NCI-H2171 treated with DMSO at 0.1 percent for 48 hours (cell line): ENCODE measurements at regions not wholly inside any gene's neighbourhood (a gene's known extent, or its start where the extent isn't known, plus 50 kb on each side); places are given as distances from the start of the nearest gene placed in this dataset.

ENCODE experiments used
- DNase-seq: peaks from one replicate; lab custom pipeline; 2025; lab: John Stamatoyannopoulos, UW

DNA sequence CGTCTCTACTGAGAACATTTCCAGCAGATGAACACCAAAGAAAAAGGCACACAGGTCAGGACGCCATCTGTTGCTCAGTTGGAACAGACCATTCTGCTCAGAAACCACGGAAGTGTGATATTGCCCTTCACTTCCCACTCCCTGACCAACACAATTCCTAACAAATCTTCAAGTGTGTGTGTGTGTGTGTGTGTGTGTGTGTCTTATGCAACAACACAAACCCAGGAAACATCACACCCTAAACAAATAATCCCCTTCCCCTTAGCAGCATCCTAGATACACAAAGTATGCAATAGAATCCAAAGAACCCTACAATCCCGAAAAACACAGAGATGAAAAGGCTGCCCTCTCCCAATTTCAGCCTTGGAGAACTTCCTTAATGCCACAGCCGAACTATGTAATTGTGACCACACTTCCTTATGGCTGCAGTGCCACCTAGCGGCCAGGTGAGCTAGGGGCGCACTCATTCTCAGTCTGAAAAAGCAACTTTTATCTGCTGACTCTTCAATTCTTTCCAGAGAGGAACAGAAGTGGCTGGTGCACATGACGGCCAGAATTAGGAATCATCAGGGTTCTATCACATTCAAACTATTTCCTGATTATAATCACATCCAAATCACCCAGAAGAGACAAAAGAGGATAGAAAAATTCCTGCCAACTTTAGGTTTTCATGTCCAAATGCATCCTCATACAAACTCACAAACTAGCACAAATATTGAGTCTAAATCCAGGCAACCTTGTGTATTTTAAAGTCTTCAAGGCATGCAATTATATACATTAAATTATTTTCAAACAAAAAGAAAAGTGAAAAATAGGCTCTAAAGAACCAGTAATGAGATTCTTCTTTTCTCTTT, 164.9 kb downstream of the DHX15 start:
- DNase-seq = peak; percentile 28

DNA sequence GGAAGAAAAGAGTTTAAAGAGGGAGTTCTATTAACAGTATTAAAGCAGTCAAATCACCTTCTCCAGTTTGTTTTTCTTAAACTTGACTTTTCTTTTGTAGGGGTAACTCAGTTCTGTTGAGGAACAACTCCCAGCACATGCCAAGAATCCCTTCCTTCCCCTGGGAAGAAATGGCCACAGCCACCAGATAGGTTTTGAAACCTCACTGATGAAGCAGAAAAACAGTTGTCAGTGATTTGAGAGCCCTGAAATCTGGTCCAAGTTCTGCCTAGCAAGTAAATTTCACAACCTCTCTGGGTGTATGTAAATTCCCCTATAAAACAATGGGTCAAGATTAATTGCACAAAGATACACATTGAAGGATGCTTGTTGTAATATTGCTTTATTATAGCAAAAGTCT, 167.1 kb downstream of the DHX15 start:
- no peak for DNase-seq

DNA sequence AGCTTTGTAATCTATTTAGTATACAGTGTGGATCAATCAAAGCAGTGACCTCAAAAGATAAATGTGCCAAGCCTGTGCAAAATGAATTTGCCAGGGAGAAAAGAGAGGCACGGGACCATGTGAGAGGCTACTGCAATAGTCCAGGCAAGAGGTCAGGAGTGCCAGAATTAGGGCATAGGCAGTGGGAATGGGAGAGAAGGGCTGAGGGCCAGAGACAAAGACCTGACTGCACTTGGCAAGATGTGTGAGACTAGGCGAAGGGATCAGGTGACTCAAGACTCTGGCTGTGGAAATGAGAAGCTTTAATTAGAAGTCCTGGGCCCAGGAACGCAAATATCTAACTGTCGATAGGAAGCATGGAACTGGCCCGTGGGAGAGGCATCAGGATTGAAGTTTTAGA, 168.1 kb downstream of the DHX15 start:
- DNase-seq = no peak

DNA sequence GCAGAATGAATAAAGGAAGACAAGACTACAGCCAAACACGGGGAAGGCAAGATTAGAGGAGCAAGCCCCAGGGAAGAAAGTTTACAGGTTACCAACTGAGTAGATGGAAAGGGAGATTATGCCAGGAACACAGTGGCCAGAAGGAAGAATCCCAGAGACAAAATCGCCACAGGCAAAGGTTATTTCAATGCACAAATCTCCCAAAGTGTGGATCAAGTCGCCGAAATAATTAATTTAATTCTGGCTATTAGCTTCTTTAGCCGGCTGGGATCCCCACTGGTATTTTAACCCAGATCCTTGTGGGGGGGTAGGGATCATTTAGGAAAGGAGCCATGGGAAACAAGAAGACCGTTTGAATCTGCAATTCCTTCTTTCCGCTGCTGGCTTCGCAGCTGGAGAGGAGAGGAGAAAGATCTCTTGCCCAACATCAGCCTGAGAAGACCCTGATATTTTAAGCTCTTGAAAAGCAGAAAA, 171.0 kb downstream of the DHX15 start:
- no peak for DNase-seq

DNA sequence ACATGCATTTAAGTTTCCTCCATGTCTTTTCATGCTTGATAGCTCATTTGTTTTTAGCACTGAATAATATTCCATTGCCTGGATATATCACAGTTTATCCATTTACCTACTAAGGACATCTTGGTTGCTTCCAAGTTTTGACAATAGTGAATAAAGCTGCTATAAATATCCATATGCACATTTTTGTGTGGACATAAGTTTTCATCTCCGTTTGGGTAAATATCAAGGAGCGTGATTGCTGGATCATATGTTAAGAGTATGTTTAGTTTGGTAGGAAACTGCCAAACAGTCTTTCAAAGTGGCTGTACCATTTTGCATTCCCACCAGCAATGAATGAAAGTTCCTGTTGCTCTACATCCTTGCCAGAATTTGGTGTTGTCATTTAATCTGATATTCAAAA, 172.5 kb downstream of the DHX15 start:
- DNase-seq = no peak

DNA sequence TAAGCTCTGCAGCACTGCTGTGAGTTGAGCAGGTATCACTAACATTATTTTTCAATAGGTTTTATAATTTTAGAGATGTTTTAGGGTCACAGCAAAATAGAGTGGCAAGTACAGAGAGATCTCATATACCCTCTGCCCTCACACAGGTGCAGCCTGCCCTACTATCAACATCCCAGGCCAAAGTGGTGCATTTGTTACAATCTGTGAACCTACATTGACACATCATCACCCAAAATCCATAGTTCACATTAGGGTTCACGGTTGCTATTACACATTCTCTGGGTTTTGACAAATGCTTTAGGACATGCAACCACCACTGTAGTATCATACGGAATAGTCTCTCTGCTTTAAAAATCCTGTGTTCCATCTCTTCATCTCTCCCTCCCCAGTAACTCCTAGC, 173.1 kb downstream of the DHX15 start:
- no peak for DNase-seq

DNA sequence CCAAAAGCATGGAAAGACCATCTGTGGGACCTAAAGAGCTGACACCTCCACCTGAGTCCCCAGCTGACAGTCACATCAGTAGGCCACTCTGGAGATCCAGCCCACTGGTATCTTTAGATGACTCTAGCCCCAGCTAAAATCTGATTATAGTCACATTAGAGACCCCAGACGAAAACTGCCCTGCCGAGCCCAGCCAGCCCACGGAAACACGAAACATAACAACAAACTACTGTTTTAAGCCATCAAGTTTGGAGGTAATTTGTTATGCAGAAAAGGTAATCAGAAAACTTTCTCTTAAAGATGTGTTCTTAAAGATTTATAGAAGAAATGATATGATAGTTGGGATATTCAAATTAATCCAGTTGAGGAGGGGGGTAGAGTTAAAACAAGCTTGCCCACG, 175.7 kb downstream of the DHX15 start:
- no peak for DNase-seq

DNA sequence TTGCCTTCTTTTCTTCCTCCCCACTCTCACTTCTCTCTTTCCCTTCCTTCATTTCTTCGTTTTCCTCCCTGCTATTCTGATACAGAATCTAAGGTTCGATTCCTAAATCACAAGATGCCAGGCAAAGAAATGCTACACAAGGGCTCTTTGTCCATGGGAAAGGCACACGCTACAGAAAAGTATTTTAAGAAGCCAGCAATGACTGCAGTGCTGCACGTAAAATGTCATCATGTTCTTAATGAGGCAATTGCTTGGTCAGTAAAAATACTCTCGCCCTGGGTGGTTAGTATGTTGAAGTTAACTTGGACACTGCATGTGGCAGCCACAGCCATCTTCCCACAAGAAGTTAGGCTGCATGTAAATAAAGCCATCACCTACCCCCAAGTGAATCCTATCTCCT, 178.4 kb downstream of the DHX15 start:
- DNase-seq = no peak

DNA sequence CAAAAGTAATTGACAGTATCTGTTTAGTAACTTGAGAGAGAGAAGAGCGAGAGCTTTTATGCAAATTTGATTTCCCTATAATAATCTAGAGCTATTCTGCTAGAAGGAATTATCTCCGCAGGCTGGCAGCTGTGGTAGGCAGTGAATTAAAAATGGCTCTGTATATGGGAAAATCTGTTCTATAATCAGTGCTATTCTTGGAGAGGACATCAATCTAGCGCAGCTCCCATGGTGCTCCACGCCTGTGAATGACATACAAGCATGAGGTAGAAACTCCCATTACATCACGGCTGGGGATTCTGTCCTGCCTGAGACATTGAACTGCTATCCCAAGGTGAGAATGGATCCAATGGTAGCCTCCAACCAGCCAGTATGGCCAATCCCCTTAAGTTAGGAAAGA, 179.0 kb downstream of the DHX15 start:
- DNase-seq = no peak

DNA sequence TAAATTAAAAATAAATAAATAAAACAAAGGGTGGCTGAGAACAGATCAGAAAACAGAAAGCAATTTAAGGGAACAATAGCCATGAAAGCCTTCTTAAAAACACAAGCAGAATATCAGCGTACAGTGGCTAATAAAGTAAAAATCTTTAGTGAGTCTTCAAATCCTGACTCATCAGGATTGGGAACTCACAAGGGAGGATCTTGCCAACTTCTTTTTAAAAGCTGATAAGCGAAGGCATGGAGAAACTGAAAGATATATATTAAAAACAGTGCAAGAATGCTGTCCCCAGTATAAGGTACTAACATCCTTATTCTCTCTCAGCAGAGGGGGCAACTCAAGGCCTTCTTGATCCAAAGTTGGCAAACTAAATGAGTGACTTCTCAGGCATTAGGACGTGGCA, 180.1 kb downstream of the DHX15 start:
- no peak for DNase-seq

DNA sequence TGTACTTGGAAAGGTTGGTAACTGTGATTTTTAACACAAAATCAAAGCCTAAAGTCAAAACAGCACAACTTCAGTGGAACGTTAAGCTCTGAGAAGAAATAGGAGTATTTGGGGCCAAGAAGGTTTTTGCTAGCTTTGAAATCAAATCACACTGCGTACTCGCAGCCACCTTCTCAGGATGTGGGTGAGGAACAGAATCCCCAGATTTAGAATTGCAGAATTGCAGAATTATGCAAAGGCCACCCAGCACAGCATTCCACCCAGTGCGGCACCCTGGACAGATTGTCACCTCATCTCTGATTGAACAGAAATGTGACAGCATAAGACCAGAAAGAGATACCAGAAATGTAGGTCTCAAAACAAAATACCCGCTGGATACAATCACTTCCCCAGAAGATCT, 181.1 kb downstream of the DHX15 start:
- no peak for DNase-seq

DNA sequence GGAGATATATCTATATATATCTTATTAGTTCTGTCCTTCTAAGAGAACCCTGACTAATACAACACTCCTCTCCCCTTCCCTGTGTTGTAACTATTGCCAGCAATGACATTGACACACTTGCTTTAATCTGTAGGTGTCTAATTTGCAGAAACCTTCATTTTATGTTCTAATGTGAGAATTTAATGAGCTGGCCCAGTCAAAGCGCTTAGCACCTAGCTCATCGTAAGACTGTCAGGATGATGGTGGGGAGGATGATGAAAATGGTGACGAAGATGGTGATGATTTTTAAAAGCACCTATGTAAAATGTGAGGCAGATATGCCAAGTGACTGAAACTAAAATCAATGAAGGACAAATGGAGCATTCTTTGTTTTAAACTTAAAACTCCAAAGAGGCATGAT, 183.8 kb downstream of the DHX15 start:
- DNase-seq = no peak

DNA sequence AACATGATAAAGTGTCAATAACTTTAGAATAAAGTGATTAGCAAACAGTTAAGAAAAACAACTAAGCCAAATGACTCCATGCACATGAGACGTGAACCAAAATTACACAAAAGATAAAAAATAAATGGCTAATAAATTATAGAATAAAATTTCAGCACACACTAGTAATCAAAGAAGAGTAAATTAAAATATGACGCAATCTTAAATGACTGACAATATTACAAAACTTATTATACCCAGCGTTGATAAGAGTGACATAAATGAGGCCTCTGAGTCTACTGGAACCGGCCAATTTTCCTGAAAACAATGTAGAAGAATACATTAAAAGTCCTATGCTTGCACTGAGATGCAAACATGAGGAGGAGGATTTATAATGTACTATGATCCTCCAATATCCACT, 187.4 kb downstream of the DHX15 start:
- DNase-seq = no peak

DNA sequence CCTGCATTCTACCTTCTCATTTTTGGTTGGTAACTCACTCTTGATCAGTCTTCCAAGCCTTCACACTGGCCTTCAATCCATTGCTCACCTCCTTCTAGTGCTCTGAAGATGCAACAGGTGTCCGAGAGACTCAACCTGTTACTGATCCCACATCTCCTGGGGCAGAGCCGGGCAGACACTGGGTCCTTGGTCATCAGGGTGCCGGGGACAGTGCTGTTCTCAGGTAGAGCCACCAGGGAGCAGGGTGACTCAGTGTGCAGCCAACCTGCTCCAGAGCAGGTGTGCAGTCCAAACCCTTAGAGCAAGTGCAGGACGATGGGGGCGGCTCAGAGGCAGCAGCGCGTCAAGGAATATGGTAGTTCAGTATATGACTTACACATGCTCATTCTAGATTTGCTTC, 188.4 kb downstream of the DHX15 start:
- no peak for DNase-seq

DNA sequence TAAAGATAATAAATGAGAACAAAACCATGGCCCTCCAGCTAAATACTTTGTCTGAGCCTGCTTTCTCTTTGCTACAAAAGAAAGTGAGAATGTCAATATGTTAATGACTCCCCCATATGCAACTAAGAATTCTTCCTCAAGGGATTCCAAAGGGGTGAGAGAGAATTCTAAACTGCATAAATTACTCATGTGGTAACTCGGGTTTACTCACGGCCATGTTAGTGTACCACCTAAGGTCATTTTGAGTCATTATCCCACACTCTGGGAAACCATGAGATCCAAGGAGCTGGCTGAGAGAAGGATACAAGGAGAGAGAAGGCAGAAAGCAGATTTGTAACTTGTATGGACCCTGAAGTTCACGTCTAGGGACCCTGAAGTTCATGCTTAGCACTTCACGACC, 190.3 kb downstream of the DHX15 start:
- DNase-seq = no peak

DNA sequence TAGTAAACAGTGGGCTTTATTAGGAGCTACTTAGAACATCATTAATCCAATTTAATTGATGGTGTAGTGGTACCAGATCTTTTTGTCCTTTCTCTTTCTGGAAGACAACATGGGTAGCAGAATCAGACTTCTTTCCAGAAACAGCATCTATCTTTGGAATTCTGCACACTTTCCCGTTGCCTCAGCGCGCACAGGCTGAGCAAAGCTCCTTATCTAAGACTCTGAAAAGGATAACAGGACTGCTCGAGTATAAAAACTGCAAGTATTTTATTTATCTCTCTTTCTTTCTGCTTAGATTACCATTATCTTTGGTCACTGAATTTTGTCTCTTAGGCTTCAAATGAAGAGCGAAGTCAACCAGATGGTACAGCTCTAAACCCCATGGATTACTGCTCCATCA, 191.7 kb downstream of the DHX15 start:
- DNase-seq = no peak

DNA sequence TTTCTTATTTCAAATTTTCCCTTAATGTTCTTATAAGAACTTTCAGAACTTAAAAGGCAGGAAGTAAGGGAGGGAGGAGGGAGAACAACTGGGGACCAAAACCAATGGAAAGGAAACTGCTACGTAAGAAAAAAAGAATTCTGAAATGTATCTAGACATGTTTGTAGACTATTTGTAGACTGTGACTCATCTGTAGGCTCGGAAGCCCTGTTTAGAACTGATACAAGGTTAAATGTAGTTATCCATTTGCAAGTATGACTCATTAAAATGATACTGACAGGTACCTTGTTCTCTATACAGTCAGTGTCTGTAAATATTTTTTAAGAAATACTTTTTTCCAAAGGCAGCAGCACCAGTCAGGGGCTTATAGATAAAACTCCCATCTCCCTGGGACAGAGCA, 202.0 kb downstream of the DHX15 start:
- no peak for DNase-seq

DNA sequence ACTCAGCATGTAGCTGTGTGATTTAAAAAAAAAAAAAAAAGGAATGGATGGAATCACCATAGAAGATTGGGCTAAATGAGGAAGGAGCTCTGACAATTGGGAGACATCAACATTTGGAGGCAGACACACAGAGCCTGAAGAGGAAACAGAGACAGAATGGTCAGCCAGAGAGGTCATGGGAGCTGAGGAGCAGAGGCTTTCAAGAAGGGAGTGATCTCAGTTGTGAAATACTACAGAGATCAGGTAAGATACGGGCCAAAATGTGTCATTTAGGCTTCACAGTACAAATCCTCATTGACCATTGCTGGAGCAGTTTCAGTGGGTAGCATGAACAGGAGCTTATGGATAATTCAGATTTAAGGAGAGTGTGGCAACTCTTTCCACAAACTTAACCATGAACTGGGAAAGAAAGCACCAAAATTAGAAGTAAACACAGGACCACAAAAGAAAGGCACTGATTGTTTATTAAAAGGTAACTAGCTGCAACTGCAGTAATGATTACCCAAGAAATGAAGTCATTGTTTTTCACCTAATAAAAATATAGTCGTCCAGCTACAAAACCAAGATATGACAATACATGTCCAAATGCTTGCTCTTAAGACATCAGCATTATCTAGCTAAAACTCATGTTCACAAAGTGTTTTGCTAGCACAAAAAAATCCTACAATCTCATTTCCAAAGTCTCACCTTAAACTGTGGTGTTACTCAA, 203.2 kb downstream of the DHX15 start:
- no peak for DNase-seq

DNA sequence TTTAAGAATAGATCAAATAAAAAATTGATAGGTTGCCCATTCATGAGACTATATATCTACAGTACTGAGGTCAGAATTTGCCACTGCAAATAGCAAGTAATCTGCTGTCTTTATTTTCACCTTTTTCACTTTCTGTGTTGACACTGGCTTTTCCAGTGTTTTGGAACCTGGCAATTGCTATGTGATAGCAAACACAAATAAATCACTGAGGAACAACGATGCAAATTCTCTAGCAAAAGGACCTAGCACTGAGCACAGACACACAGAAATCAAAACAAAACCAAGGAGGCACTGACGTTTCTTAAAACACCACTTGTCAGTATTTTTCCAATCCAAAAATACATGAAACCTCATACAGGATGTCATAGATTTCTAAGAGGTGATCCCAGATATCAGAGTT, 210.7 kb downstream of the DHX15 start:
- no peak for DNase-seq

DNA sequence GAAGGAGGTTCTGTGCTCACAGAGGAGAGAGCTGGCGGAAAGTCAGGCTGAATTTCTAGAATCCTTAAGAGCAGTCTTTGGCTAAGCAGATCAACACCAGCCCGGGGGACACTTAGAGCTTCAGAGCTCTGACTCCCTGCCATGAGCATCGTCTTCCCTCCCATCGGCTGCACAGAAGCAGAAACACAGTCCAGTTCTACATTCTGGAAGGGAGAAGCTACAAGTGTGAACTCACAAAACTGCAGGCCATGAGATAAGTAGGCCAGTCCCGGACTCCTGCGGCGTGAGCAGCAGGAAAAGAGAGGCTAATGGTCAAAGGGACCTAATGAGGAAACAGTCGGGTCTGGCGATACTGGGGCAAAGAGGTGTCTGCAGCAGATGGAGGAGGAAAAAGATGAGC, 211.5 kb downstream of the DHX15 start:
- no peak for DNase-seq

DNA sequence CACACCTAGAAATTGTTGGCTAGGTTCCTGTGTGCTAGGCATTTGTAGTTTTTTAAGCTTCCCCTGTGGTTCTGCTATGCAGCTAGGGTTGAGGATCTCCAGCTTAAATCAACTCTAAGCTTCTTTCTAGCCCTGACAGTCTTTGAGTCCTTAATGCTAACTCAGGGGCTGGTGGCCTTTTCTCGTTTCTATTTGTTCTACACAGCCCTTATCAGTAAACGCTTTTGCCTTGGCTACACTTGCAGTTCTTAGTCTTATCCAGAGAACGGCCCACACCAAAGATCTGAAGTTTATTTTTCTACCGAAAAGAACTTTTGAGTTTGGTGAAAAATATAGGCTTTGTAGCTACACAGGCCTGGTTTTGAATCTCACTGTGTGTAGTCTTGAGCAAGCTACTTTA, 212.0 kb downstream of the DHX15 start:
- DNase-seq = no peak

DNA sequence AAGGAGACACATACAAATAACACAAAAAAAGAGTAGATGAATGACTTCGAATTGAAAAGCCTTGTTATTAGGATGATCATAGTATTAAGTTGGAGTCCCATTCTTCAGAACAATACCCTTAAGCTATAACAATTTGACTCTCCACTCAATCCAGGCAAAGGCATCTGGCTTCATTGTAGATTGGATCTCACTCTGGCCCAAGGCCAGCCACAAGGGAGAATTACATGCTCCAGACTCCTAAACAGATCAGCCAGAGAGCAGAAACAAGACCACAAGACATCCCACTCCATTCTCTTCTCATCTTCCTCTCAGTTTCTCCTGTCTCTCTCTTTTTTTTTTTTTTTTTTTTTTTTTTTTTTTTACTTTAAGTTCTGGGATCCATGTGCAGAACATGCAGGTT, 213.9 kb downstream of the DHX15 start:
- no peak for DNase-seq

DNA sequence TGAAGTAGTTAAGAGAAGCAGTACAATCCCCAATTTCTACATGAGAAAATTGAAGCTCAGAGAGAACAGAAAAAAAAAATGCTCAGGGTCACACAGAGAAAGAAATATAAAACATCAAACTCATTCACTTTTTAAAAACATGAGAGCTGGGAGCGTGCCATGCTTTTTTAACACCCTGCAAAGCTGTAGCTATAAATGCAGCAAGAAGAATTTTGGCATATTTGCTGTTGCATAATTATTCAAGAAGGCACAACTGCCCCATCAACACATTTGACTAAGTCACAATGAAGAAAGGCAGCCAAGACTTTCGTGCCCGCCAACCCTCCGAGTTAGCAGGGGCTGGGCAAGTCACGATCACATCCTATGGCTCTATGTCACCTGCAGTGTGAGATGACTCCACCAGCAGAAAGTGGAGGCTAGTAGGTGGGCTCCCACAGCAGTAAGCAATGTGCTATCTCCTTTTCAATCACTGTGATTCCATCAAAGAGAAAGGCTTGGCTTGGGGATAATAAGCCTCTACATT, 214.8 kb downstream of the DHX15 start:
- DNase-seq = no peak
